ENCODE measurements at regions not wholly inside any gene's neighbourhood (a gene's known extent, or its start where the extent isn't known, plus 50 kb on each side); places are given as distances from the start of the nearest gene placed in this dataset.

DNA sequence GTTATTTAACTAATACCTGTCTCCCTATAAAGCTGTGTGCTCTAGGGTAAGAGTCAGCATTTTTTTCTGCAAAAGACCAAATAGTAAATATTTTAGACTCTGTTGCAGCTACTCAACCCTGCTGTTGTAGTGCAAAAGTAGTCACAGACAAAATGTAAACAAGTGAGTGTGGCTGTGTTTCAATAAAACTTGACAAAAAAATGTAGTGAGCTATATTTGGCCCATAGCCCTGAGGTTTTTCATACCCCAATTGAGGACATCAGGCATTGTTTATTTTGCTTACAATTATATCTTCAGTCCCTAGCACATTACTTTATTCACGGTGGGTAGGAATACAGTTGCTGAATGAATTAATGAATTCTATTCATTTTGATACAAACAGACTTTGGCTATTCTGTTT is 58.7 kb upstream of the TBC1D5 start:
- H3K4me3 ChIP-seq (ENCODE audit: low read depth, low read length), result no peak overlapping the region
- TF ChIP-seq, protein P1, sequence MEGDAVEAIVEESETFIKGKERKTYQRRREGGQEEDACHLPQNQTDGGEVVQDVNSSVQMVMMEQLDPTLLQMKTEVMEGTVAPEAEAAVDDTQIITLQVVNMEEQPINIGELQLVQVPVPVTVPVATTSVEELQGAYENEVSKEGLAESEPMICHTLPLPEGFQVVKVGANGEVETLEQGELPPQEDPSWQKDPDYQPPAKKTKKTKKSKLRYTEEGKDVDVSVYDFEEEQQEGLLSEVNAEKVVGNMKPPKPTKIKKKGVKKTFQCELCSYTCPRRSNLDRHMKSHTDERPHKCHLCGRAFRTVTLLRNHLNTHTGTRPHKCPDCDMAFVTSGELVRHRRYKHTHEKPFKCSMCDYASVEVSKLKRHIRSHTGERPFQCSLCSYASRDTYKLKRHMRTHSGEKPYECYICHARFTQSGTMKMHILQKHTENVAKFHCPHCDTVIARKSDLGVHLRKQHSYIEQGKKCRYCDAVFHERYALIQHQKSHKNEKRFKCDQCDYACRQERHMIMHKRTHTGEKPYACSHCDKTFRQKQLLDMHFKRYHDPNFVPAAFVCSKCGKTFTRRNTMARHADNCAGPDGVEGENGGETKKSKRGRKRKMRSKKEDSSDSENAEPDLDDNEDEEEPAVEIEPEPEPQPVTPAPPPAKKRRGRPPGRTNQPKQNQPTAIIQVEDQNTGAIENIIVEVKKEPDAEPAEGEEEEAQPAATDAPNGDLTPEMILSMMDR (IDR thresholded peaks at IDR 0.05; ENCODE audit: low read depth, low read length), result no peak

DNA sequence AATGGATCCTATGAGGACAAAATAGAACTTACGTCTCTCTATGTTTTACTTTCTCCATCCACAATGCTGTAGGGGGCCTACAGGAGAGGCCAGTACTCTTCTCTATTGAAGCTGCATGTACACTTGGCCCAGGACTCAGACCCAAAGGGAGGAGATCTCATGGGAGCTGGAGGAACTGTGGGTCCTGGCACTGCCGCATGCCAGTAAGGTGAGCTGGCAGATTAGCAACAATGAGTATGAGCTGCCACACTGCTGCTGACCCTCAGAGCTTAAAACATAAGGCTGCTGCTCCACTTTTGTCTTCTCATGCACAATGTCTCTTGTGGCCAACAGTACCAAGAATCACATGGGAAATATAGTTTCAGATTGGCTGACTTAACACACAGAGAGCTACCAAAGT is 57.8 kb upstream of the TBC1D5 start:
- TF ChIP-seq, protein P1 (IDR thresholded peaks at IDR 0.05; ENCODE audit: low read depth, low read length), result no peak
- H3K4me3 ChIP-seq (ENCODE audit: low read depth, low read length), result no peak overlapping the region

DNA sequence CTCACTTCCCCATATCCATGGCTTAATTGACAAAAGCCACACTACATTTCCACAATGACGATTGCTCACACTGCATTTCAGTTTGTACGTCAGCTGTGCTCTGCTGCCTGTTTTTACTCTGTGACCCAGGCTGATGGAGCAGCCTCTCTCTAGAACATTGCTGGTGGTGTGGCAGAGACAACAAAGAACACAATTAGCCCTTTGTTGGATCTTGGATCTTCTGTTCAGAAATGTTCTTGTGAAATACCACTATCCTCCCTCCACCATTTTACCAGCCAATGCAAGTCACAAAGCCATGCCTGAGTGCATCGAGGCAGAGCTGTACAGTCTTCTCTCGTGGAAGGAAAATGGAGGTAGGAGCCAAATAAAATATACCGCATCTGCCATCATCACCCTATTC is 56.9 kb upstream of the TBC1D5 start:
- TF ChIP-seq, protein P1 (IDR thresholded peaks at IDR 0.05; ENCODE audit: low read depth, low read length), result no peak

DNA sequence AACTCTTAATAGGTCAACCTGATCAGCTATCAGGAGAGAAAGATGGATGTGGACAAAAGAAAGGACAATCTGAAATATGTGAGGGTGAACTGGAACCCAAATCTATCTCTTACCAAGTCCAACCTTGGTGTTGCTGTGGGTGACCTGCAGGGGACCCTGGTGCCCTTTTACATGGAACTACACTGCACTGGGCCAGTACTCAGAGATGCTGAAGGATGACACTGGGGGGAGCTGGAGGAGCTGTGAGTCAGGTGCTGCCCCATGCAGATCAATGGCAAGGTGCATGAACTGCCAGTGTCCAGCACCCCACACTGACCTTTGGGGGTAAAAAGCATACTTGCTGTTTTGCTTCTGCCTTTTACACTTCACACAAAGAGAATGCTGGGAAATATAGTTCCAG is 55.6 kb upstream of the TBC1D5 start:
- TF ChIP-seq, protein P1 (IDR thresholded peaks at IDR 0.05; ENCODE audit: low read depth, low read length), result no peak
- no peak overlapping the region for H3K4me3 ChIP-seq (ENCODE audit: low read depth, low read length)

More for the DNA sequence above, 56.9 kb upstream of the TBC1D5 start:
- H3K4me3 ChIP-seq (ENCODE audit: low read depth, low read length), result no peak overlapping the region

DNA sequence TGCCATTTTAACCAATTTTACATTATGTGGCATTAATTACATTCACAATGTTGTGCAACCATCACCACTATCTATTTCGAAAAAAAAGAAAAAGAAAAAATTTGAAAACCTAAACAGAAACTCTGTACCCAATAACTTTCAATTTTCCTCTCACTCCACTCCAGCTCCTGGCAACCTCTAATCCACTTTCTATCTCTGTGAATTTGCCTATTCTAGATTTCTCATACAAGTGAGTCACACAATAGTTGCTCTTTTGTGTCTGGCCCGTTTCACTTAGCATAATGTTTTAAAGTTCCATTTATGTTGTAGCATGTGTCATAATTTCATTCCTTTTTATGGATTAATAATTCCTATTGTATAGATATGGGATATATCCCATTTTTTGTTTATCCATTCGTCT is 53.3 kb upstream of the TBC1D5 start:
- TF ChIP-seq, protein P1 (IDR thresholded peaks at IDR 0.05; ENCODE audit: low read depth, low read length), result no peak

DNA sequence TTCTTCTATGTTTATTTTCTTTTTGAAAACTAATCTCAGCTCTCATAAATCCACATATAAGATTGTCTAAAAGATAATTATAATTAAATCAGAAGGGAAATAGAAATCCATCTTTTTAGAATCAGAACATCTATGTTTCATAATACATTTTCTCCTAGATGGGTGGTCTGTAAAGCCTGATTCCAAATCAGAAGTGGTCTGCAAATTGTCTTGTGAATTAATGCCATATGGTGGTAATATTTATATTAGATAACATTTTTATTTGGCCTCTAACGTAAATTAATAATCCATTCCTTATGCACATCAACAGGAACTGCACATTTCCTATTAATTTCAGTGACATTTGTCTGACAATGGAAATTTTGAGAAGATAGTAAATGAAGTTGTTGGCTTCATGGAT is 52.8 kb upstream of the TBC1D5 start:
- no peak overlapping the region for H3K4me3 ChIP-seq (ENCODE audit: low read depth, low read length)
- TF ChIP-seq, protein P1 (IDR thresholded peaks at IDR 0.05; ENCODE audit: low read depth, low read length), result no peak

More for the DNA sequence above, 53.3 kb upstream of the TBC1D5 start:
- no peak overlapping the region for H3K4me3 ChIP-seq (ENCODE audit: low read depth, low read length)

DNA sequence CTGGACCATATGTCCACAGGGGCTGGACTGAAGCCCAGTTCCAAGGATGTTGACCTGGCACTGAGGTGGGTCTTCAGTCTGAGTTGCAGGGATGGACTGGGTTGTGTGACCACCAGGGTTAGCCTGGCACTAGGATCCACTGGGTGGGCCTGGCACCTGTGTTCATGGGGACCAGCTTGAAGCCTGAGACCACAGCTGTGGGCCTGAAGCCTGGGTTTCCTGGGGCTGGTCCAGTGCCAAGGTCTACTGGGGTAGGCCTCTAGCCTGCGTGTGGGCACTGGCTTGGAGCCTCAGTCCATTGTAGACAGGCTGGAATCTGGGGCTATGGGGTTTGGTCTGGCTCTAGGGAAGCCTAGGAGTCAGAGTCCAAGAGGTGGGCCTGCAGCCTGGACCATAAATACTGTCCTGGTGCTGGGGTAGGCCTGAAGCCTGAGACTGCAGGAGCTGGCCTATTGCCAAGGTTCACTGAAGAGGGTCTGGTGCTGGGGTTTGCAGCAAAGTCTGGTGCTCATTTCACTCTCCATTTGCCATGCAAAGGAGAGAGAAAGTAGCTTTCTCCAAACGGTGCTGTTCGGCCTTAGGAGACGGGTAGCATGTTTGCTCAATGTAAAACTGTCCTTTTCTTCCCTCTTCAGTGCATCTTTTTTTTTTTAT is 51.2 kb upstream of the TBC1D5 start:
- H3K4me3 ChIP-seq (ENCODE audit: low read depth, low read length), result no peak overlapping the region
- TF ChIP-seq, protein P1 (IDR thresholded peaks at IDR 0.05; ENCODE audit: low read depth, low read length), result no peak

Data from WI38 (cell line).